H1 (cell line): ENCODE measurements at regions not wholly inside any gene's neighbourhood (a gene's known extent, or its start where the extent isn't known, plus 50 kb on each side); places are given as distances from the start of the nearest gene placed in this dataset.

Experiments
- CTCF ChIA-PET: fragments of 300-600 bp; sonication (Branson Sonifier 250); formaldehyde crosslinking; loops from one replicate; lab custom pipeline; 2021; ENCODE audit not compliant: partially characterized antibody; lab: Charles Lee
- POLR2A ChIA-PET: fragments of 300-600 bp; sonication (Branson Sonifier 250); formaldehyde crosslinking; loops from one replicate; lab custom pipeline; 2021; ENCODE audit warnings: inconsistent platforms; ENCODE audit not compliant: partially characterized antibody; lab: Charles Lee
- DNase-seq, 2 experiments: peaks; one replicate each; pipeline versions ENCODE4 v3.0.0 to v3.0.0-alpha.2; 2010 to 2022; ENCODE audit warnings: low spot score in 2 of 2, low read depth in 1 of 2, mixed read lengths in 1 of 2
- FAIRE-seq: peaks from 2 replicates; lab custom pipeline; 2011; peaks lifted over from hg19 to GRCh38; lab: Jason Lieb, UNC
- H2AFZ ChIP-seq: 2 replicates; pipeline ENCODE4 v1.8.1; 2012; ENCODE audit warnings: low read length, inconsistent platforms
- H2AK5ac ChIP-seq: 2 replicates; pipeline ENCODE4 v1.6.1; 2013; ENCODE audit warnings: low read depth, low read length
- H2BK120ac ChIP-seq: replicated peaks from 2 replicates; pipeline ENCODE3; 2013; ENCODE audit warnings: low read depth, low read length, inconsistent platforms
- H2BK12ac ChIP-seq: 2 replicates; pipeline ENCODE4 v1.6.1; 2013; ENCODE audit warnings: low read depth, low read length
- H2BK15ac ChIP-seq: 2 replicates; pipeline ENCODE4 v1.6.1; 2013; ENCODE audit warnings: low read length
- H2BK20ac ChIP-seq: 2 replicates; pipeline ENCODE4 v1.6.1; 2013; ENCODE audit warnings: low read length
- H2BK5ac ChIP-seq: 2 replicates; pipeline ENCODE4 v1.6.1; 2013; ENCODE audit warnings: low read depth, low read length
- H3K14ac ChIP-seq: 2 replicates; pipeline ENCODE4 v1.6.1; 2013; ENCODE audit warnings: inconsistent platforms; ENCODE audit not compliant: insufficient read length
- H3K18ac ChIP-seq: 2 replicates; pipeline ENCODE4 v1.6.1; 2013; ENCODE audit warnings: low read length; ENCODE audit errors: extremely low read depth
- H3K23ac ChIP-seq: 2 replicates; pipeline ENCODE4 v1.6.1; 2013; ENCODE audit warnings: inconsistent platforms; ENCODE audit not compliant: insufficient read length
- H3K23me2 ChIP-seq: 2 replicates; pipeline ENCODE4 v1.6.1; 2013; ENCODE audit warnings: low read depth, low read length
- H3K27ac ChIP-seq: 2 replicates; pipeline ENCODE4 v1.6.1; 2011; ENCODE audit warnings: low read depth, low read length, inconsistent platforms
- H3K27me3 ChIP-seq, 4 experiments: replicated peaks in 1 of 4; 1 replicate in 1 of 4; 2 replicates in 3 of 4; pipeline versions ENCODE4 v1.6.1 to v1.8.1; 2011 to 2013; ENCODE audit warnings: low read length in 3 of 4, mild to moderate bottlenecking in 3 of 4, inconsistent platforms in 2 of 4, mixed read lengths in 2 of 4, moderate library complexity in 1 of 4; ENCODE audit not compliant: control insufficient read depth in 3 of 4, insufficient read depth in 3 of 4; ENCODE audit errors: extremely low read depth in 1 of 4
- H3K36me3 ChIP-seq, 4 experiments: 2 replicates each; pipeline versions ENCODE4 v1.6.1 to v1.8.1; 2011 to 2013; ENCODE audit warnings: mild to moderate bottlenecking in 4 of 4, low read length in 3 of 4, moderate library complexity in 2 of 4, control low read depth in 1 of 4, inconsistent platforms in 1 of 4; ENCODE audit not compliant: insufficient read depth in 4 of 4, control insufficient read depth in 2 of 4
- H3K4ac ChIP-seq: replicated peaks from 2 replicates; pipeline ENCODE3; 2013; ENCODE audit warnings: low read length, low read depth, mixed read lengths, inconsistent platforms; ENCODE audit not compliant: insufficient read length
- H3K4me1 ChIP-seq, 4 experiments: replicated peaks in 1 of 4; 1 replicate in 1 of 4; 2 replicates in 3 of 4; pipeline versions ENCODE4 v1.6.1 to v1.8.1; 2011 to 2013; ENCODE audit warnings: low read length in 3 of 4, inconsistent platforms in 2 of 4, mixed read lengths in 1 of 4; ENCODE audit not compliant: insufficient read depth in 4 of 4, control insufficient read depth in 3 of 4
- H3K4me2 ChIP-seq, 2 experiments: 2 replicates each; pipeline versions ENCODE4 v1.6.1 to v1.8.1; 2011 to 2013; ENCODE audit warnings: low read depth in 2 of 2, low read length in 2 of 2, control low read depth in 1 of 2, inconsistent platforms in 1 of 2, mild to moderate bottlenecking in 1 of 2; ENCODE audit not compliant: insufficient read depth in 1 of 2
- H3K4me3 ChIP-seq, 4 experiments: fragments of 200-600, 300-600 bp in 1 of 4; sonication (generic), shearing (Covaris generic), sonication (Bioruptor Twin) in 1 of 4; 2 replicates each; pipeline versions ENCODE4 v1.5.1 to v1.8.1; 2011 to 2016; ENCODE audit warnings: low read length in 4 of 4, low read depth in 3 of 4, control low read depth in 2 of 4, inconsistent platforms in 2 of 4, mild to moderate bottlenecking in 2 of 4, mixed read lengths in 1 of 4, moderate library complexity in 1 of 4; ENCODE audit not compliant: insufficient read depth in 2 of 4; ENCODE audit errors: extremely low read depth in 1 of 4
- H3K56ac ChIP-seq: replicated peaks from 2 replicates; pipeline ENCODE3; 2013; ENCODE audit warnings: low read depth, mild to moderate bottlenecking, mixed read lengths, low read length, inconsistent platforms; ENCODE audit not compliant: insufficient read length
- H3K79me1 ChIP-seq: 2 replicates; pipeline ENCODE4 v1.6.1; 2013; ENCODE audit warnings: low read depth, low read length, control low read depth
- H3K79me2 ChIP-seq, 2 experiments: 2 replicates each; pipeline versions ENCODE4 v1.6.1 to v1.8.1; 2012 to 2013; ENCODE audit warnings: low read length in 2 of 2, mild to moderate bottlenecking in 2 of 2, inconsistent platforms in 1 of 2; ENCODE audit not compliant: insufficient read depth in 2 of 2, control insufficient read depth in 1 of 2
- H3K9ac ChIP-seq, 4 experiments: replicated peaks in 1 of 4; 1 replicate in 1 of 4; 2 replicates in 3 of 4; pipeline versions ENCODE4 v1.6.1 to v1.8.1; 2011 to 2013; ENCODE audit warnings: low read depth in 3 of 4, low read length in 3 of 4, control low read depth in 2 of 4, mild to moderate bottlenecking in 2 of 4, moderate library complexity in 2 of 4, inconsistent platforms in 1 of 4; ENCODE audit errors: extremely low read depth in 1 of 4
- H3K9me3 ChIP-seq, 2 experiments: 2 replicates each; pipeline versions ENCODE4 v1.6.1 to v1.8.1; 2012 to 2013; ENCODE audit warnings: mild to moderate bottlenecking in 2 of 2, moderate library complexity in 2 of 2, control low read depth in 1 of 2, inconsistent platforms in 1 of 2, low read depth in 1 of 2, low read length in 1 of 2, mixed read lengths in 1 of 2; ENCODE audit not compliant: insufficient read depth in 2 of 2
- H4K20me1 ChIP-seq, 2 experiments: replicated peaks in 1 of 2; 2 replicates each; pipeline versions ENCODE3 to v1.8.1; 2011 to 2013; ENCODE audit warnings: inconsistent platforms in 2 of 2, low read length in 2 of 2, mild to moderate bottlenecking in 1 of 2; ENCODE audit not compliant: insufficient read depth in 2 of 2, control insufficient read depth in 1 of 2
- H4K5ac ChIP-seq: 2 replicates; pipeline ENCODE4 v1.6.1; 2013; ENCODE audit warnings: low read length, low read depth, mixed read lengths, inconsistent platforms; ENCODE audit not compliant: insufficient read length
- H4K8ac ChIP-seq: 2 replicates; pipeline ENCODE4 v1.8.0; 2013; ENCODE audit warnings: mild to moderate bottlenecking, moderate library complexity, low read length, inconsistent platforms; ENCODE audit not compliant: insufficient read depth; ENCODE audit errors: extremely low read depth
- H4K91ac ChIP-seq: replicated peaks from 2 replicates; pipeline ENCODE3; 2013; ENCODE audit warnings: low read length, mixed read lengths, inconsistent platforms; ENCODE audit not compliant: insufficient read length
- CEBPB ChIP-seq: IDR thresholded peaks from 2 replicates; pipeline ENCODE4 v1.6.1; 2012; ENCODE audit warnings: low read depth, low read length
- CTCF ChIP-seq, 3 experiments: IDR thresholded peaks; 1 replicate in 2 of 3; 2 replicates in 1 of 3; pipeline versions ENCODE4 v1.5.1 to v1.6.1; 2011; ENCODE audit warnings: low read length in 3 of 3, mild to moderate bottlenecking in 3 of 3, inconsistent platforms in 2 of 3, low read depth in 1 of 3, moderate library complexity in 1 of 3; ENCODE audit not compliant: insufficient read depth in 1 of 3; ENCODE audit errors: control extremely low read depth in 1 of 3
- GTF2F1 ChIP-seq: IDR thresholded peaks from 2 replicates; pipeline ENCODE4 v1.6.1; 2012; ENCODE audit warnings: low read depth, low read length, improper control_type of control experiment, borderline replicate concordance
- HDAC2 ChIP-seq, 2 experiments: fragments of 300-600 bp in 1 of 2; sonication (generic) in 1 of 2; IDR thresholded peaks; 2 replicates each; pipeline ENCODE4 v1.6.1; 2011 to 2012; ENCODE audit warnings: low read depth in 2 of 2, low read length in 2 of 2, mild to moderate bottlenecking in 2 of 2, moderate library complexity in 2 of 2, borderline replicate concordance in 1 of 2, inconsistent platforms in 1 of 2
- HDAC6 ChIP-seq: IDR thresholded peaks from one replicate; pipeline ENCODE4 v1.7.1; 2012; ENCODE audit warnings: low read depth, mild to moderate bottlenecking, inconsistent platforms, low read length, moderate library complexity
- JUN ChIP-seq: IDR thresholded peaks from 2 replicates; pipeline ENCODE4 v1.6.1; 2011; ENCODE audit warnings: low read depth, mild to moderate bottlenecking, improper control_type of control experiment, low read length
- NANOG ChIP-seq: IDR thresholded peaks from 2 replicates; pipeline ENCODE4 v1.6.1; 2011; ENCODE audit warnings: low read length, low read depth, mild to moderate bottlenecking, inconsistent platforms; ENCODE audit not compliant: insufficient read depth, poor library complexity, severe bottlenecking
- POLR2A ChIP-seq, 2 experiments: IDR thresholded peaks; 1 replicate in 1 of 2; 2 replicates in 1 of 2; pipeline ENCODE4 v1.6.1; 2011; ENCODE audit warnings: low read depth in 2 of 2, low read length in 2 of 2, mild to moderate bottlenecking in 2 of 2; ENCODE audit errors: control extremely low read depth in 1 of 2
- POLR2AphosphoS5 ChIP-seq: IDR thresholded peaks from 2 replicates; pipeline ENCODE4 v1.6.1; 2011; ENCODE audit warnings: low read depth, low read length
- SIRT6 ChIP-seq: IDR thresholded peaks from one replicate; pipeline ENCODE4 v1.7.1; 2012; ENCODE audit warnings: low read length, inconsistent platforms
- TAF1 ChIP-seq: IDR thresholded peaks from 2 replicates; pipeline ENCODE4 v1.6.1; 2011; ENCODE audit warnings: mild to moderate bottlenecking, low read depth, low read length
- TAF7 ChIP-seq: optimal IDR thresholded peaks from 2 replicates; pipeline ENCODE3; 2011; ENCODE audit warnings: low read depth, mild to moderate bottlenecking, inconsistent platforms, low read length, moderate library complexity, borderline replicate concordance
- WGBS, 2 experiments: shearing (Covaris generic) in 1 of 2; methylation state at CpG; one replicate each; pipeline versions ENCODE4 v1.1.6 to v1.1.7; 2013 to 2015; ENCODE audit warnings: low lambda C conversion rate in 2 of 2, mixed read lengths in 2 of 2, inconsistent platforms in 1 of 2, low coverage in 1 of 2, missing lambda C conversion rate in 1 of 2; ENCODE audit not compliant: insufficient replicate concordance in 2 of 2, insufficient coverage in 1 of 2, insufficient read length in 1 of 2; ENCODE audit errors: extremely low coverage in 1 of 2, missing lambda C conversion rate in 1 of 2; 5-methylcytosine and 5-hydroxymethylcytosine counted together

- no peak overlapping the region for H2BK5ac ChIP-seq
- H3K4me1 ChIP-seq = no peaks in the 10 kb centered on the region
- H3K9ac ChIP-seq = no peak overlapping the region
- no peak overlapping the region for H2BK12ac ChIP-seq
- no peak overlapping the region for H3K4me3 ChIP-seq
- H3K56ac ChIP-seq = no peak overlapping the region
- H3K23me2 ChIP-seq = no peaks in the 10 kb centered on the region; the same call in 1 of the 2 replicates
- H3K27me3 ChIP-seq = no peaks in the 10 kb centered on the region
- no peak overlapping the region for H2BK15ac ChIP-seq
- H3K9me3 ChIP-seq = no peaks in the 10 kb centered on the region
- 98% methylated on average over 3 of the region's 3 CpGs; no CpG with 5 or more reads in 1 of the 2 experiments for WGBS, 2 experiments
- H3K4me2 ChIP-seq = no peak overlapping the region
- no peak overlapping the region for H2BK20ac ChIP-seq
- H3K4ac ChIP-seq = no peak overlapping the region
- H4K91ac ChIP-seq = no peak overlapping the region
- FAIRE-seq = no peak
- no peak overlapping the region for H4K5ac ChIP-seq
- H4K8ac ChIP-seq = no peak overlapping the region
- ChIA-PET POLR2A (no interaction called here), CTCF (interaction anchor here (1.2 kb wide), 1 partner anchor 199 kb away, joined by 4 read pairs; no protein-coding TSS in a partner anchor)
- H2BK120ac ChIP-seq = no peak overlapping the region
- H4K20me1 ChIP-seq = no peaks in the 10 kb centered on the region
- H3K27ac ChIP-seq = no peak overlapping the region
- DNase-seq = no peak
- no peak overlapping the region for H2AFZ ChIP-seq
- H3K14ac ChIP-seq = no peak overlapping the region
- H3K79me2 ChIP-seq = no peaks in the 10 kb centered on the region
- no peak overlapping the region for H2AK5ac ChIP-seq
- no peak overlapping the region for H3K18ac ChIP-seq
- H3K36me3 ChIP-seq = no peaks in the 10 kb centered on the region
- no peak overlapping the region for H3K23ac ChIP-seq
- no peaks in the 10 kb centered on the region for H3K79me1 ChIP-seq
- no peak for TF ChIP-seq SIRT6
- TF ChIP-seq POLR2AphosphoS5 = no peak
- TF ChIP-seq CEBPB = no peak
- TF ChIP-seq POLR2A (IDR thresholded peaks at IDR 0.05; ENCODE audit: control extremely low read depth in 1 of 2, low read depth in 2 of 2, low read length in 2 of 2) = no peak
- TF ChIP-seq HDAC6 = no peak
- TF ChIP-seq HDAC2 (IDR thresholded peaks at IDR 0.05; ENCODE audit: borderline replicate concordance in 1 of 2, low read depth in 2 of 2, low read length in 2 of 2) = no peak
- TF ChIP-seq TAF7 = no peak
- TF ChIP-seq TAF1 = no peak
- no peak for TF ChIP-seq JUN
- no peak for TF ChIP-seq NANOG
- no peak for TF ChIP-seq CTCF (IDR thresholded peaks at IDR 0.05; ENCODE audit: control extremely low read depth in 1 of 3, insufficient read depth in 1 of 3, low read depth in 1 of 3, low read length in 3 of 3)
- no peak for TF ChIP-seq GTF2F1
These were observed 113.6 kb upstream of the COL5A2 start for GRCh38 chr2:189293164-189293563.
